Keratinocyte (primary cell): ENCODE measurements at regions not wholly inside any gene's neighbourhood (a gene's known extent, or its start where the extent isn't known, plus 50 kb on each side); places are given as distances from the start of the nearest gene placed in this dataset.

Experiments
- CTCF ChIP-seq, 3 experiments: IDR thresholded peaks in 1 of 3; conservative IDR thresholded peaks in 1 of 3; optimal IDR thresholded peaks in 1 of 3; 2 replicates in 2 of 3; 3 replicates in 1 of 3; pipeline versions ENCODE3 to v1.5.1; 2011; ENCODE audit warnings: low read length in 3 of 3, mild to moderate bottlenecking in 3 of 3, moderate library complexity in 2 of 3, control low read depth in 1 of 3, inconsistent platforms in 1 of 3; ENCODE audit not compliant: insufficient read depth in 2 of 3; ENCODE audit errors: extremely low read depth in 1 of 3
- EZH2 ChIP-seq: IDR thresholded peaks from one replicate; pipeline ENCODE4 v1.6.1; 2012; ENCODE audit warnings: inconsistent platforms, mild to moderate bottlenecking, low read length, moderate library complexity

DNA sequence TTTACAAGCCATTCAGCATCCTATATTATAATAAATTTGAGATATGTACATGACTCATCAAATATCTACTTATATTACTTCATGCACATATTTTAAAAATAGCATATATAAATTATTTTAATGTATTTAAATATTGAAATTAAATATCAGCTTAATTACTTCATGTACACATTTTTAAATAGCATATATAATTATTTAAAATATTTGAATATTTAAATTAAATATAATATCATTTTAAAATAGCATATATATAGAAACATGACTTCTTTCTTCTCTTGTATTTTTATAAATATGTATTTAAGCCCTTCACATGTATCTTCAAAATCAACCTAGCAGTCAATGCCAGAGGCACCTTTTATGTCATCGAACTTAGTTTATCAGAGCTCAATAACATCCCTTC is 298.8 kb upstream of the DSEL start:
- no peak for TF ChIP-seq CTCF (optimal IDR thresholded peaks at IDR 0.05 in 1 of 3, IDR thresholded peaks at IDR 0.05 in 1 of 3, conservative IDR thresholded peaks at IDR 0.05 in 1 of 3; ENCODE audit: extremely low read depth in 1 of 3, insufficient read depth in 2 of 3, low read length in 3 of 3)
- TF ChIP-seq EZH2, result no peak
